ENCODE measurements at regions not wholly inside any gene's neighbourhood (a gene's known extent, or its start where the extent isn't known, plus 50 kb on each side); places are given as distances from the start of the nearest gene placed in this dataset.
A peak's percentile ranks its signal among the peaks of the same experiment; 100 is the strongest.

DNA sequence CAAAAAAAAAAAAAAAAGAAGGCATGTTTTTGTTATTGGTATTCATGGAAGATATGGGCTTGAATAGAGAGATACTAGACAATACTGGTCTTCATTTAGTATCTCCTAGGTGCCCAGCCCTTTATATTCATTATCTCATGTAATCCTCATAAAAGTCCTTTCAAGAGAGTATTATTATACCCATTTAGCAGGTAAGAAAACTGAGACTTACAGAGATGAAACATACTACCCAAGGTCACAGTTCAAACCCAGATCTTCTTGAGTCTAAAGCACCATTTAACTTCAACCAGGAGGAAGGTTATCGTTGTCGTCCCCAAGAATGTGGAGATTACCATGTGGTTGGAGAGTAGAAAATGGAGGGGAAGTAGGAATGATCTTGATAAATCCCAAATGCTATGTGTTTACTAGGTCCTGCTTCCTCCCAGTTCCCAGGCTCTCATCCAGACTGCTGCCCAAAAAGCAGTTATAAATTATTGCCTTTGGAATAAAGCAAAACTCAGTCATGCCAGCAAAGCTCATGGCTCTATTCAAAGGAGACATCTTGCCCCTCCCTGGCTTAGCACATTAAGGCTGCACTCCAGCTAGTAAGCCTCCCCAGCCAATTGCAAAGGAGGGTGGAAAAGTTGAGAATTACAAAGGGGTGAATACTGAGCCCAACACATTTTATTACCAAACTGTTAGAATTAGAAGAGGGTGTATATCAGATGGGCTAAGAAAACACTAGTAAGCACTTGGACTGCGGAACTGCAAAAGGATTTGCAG is 163.9 kb downstream of the PIK3R1 start:
- TF ChIP-seq, protein P1, sequence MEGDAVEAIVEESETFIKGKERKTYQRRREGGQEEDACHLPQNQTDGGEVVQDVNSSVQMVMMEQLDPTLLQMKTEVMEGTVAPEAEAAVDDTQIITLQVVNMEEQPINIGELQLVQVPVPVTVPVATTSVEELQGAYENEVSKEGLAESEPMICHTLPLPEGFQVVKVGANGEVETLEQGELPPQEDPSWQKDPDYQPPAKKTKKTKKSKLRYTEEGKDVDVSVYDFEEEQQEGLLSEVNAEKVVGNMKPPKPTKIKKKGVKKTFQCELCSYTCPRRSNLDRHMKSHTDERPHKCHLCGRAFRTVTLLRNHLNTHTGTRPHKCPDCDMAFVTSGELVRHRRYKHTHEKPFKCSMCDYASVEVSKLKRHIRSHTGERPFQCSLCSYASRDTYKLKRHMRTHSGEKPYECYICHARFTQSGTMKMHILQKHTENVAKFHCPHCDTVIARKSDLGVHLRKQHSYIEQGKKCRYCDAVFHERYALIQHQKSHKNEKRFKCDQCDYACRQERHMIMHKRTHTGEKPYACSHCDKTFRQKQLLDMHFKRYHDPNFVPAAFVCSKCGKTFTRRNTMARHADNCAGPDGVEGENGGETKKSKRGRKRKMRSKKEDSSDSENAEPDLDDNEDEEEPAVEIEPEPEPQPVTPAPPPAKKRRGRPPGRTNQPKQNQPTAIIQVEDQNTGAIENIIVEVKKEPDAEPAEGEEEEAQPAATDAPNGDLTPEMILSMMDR (IDR thresholded peaks at IDR 0.05; ENCODE audit: insufficient read depth, low read length, severe bottlenecking): no peak
- no peak for DNase-seq (ENCODE audit: low read depth)
- Histone ChIP-seq H3K4me3 (ENCODE audit: low read depth, low read length) (no peak overlapping the region), H3K36me3 (ENCODE audit: control insufficient read depth, insufficient read depth, low read length) (no peaks in the 10 kb centered on the region), H3K27me3 (ENCODE audit: control insufficient read depth, insufficient read depth, low read length) (no peaks in the 10 kb centered on the region)
- FAIRE-seq: no peak

DNA sequence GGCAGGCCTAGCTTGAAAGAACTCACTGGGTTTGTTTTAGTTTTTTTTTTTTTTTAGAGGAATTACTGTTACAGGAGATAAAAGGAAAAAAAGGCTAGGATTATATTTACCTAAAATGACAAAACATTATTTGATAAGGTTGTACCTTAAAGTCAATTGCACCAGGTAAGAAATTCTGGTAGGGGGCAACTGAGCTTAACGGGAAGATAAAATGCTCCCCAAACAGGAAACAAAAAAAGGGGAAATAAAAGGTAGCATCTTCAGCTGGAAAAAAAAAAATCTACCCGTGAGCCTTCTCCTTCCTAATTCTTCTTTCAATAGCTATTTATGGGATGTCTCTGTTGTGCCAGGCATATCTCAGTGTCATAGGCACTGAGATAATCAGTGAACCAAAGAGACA is 164.5 kb downstream of the PIK3R1 start:
- DNase-seq (ENCODE audit: low read depth) (no peak), FAIRE-seq (no peak)
- H3K4me3 ChIP-seq (ENCODE audit: low read depth, low read length): no peak overlapping the region
- no peaks in the 10 kb centered on the region for H3K36me3 ChIP-seq (ENCODE audit: control insufficient read depth, insufficient read depth, low read length)
- no peaks in the 10 kb centered on the region for H3K27me3 ChIP-seq (ENCODE audit: control insufficient read depth, insufficient read depth, low read length)
- TF ChIP-seq, protein P1 (IDR thresholded peaks at IDR 0.05; ENCODE audit: insufficient read depth, low read length, severe bottlenecking): no peak

DNA sequence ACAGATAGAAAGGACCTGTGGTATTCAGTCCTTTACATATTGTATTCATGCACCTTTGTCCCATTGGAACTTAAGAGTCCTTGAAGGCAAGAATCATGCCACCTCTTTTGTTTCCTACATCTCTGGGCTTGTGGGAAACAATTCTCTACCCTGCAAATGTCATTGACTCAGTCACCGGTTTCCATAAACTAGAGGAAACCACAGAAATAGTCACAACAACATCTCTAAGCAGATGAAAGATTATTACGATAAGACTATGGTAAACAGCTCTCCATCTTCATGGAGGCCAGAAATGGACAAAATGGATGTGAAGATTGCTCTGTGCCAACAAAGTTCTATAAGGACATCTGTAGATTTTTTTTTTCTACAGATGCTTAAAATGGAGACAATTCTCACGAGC is 165.5 kb downstream of the PIK3R1 start:
- H3K4me3 ChIP-seq (ENCODE audit: low read depth, low read length): no peak overlapping the region
- no peak for FAIRE-seq
- H3K27me3 ChIP-seq (ENCODE audit: control insufficient read depth, insufficient read depth, low read length): no peaks in the 10 kb centered on the region
- DNase-seq (ENCODE audit: low read depth): no peak
- TF ChIP-seq, protein P1 (IDR thresholded peaks at IDR 0.05; ENCODE audit: insufficient read depth, low read length, severe bottlenecking): no peak
- no peaks in the 10 kb centered on the region for H3K36me3 ChIP-seq (ENCODE audit: control insufficient read depth, insufficient read depth, low read length)

DNA sequence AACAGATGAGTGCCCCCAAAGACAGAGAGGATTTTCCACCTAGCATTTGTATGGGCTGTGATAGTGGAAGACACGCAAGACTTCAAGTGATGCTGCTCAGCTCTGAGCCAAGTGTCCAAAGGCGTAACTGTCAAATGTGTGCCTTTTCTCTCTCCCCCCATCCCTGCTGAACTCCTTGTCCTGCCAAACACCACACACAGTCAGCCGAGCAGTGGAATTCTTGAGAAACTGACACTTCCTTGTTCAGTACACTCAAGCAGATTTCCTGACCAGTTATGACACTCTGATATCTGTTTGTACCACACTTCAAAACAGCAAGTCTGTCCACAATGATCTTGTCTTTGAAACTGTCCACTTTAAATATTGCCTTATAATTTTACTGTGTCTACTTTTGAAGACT is 166.4 kb downstream of the PIK3R1 start:
- no peak overlapping the region for H3K4me3 ChIP-seq (ENCODE audit: low read depth, low read length)
- DNase-seq (ENCODE audit: low read depth): no peak
- TF ChIP-seq, protein P1 (IDR thresholded peaks at IDR 0.05; ENCODE audit: insufficient read depth, low read length, severe bottlenecking): no peak
- H3K36me3 ChIP-seq (ENCODE audit: control insufficient read depth, insufficient read depth, low read length): no peaks in the 10 kb centered on the region
- FAIRE-seq: peak; percentile 75
- H3K27me3 ChIP-seq (ENCODE audit: control insufficient read depth, insufficient read depth, low read length): no peaks in the 10 kb centered on the region

DNA sequence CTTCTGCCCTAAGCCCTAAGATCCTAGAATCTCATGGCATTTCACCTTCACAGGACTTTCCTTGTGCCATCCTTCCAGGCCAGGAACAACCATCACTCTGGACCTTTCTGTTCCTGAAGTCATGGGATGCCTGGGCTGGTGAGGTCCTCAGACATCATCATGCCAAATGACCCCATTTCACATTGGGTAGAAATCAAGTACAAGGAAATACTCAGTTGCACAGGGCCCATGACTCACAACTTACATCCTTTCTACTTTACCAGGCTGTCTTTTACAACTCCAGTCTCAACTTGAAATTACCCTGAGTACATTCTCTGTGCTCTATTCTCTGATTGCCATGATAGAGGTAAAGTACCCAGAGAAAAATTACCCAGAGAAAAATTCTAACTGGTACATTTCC is 167.1 kb downstream of the PIK3R1 start:
- DNase-seq (ENCODE audit: low read depth) (peak; percentile 74), FAIRE-seq (no peak)
- TF ChIP-seq, protein P1 (IDR thresholded peaks at IDR 0.05; ENCODE audit: insufficient read depth, low read length, severe bottlenecking): no peak
- Histone ChIP-seq H3K36me3 (ENCODE audit: control insufficient read depth, insufficient read depth, low read length) (no peaks in the 10 kb centered on the region), H3K4me3 (ENCODE audit: low read depth, low read length) (no peak overlapping the region), H3K27me3 (ENCODE audit: control insufficient read depth, insufficient read depth, low read length) (no peaks in the 10 kb centered on the region)

DNA sequence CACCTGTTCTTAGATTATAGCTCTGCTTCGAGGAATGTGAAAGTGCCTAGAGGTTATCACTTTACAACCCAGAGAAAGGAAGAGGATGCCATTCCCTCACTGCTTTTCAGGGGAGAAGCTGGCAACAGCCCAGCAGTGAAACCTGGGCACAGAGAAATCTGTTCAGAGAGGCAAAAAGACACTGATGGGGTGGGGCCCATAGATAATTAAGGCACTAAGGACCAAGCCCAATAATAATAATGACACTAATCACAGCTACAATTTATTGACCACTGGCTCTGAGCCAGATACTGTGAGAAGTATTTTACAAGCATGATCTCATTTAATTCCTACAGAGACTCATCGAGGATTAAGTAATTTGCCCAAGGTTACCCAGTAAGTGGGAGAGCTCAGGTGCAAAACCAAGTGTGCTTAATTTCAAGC is 168.3 kb downstream of the PIK3R1 start:
- no peaks in the 10 kb centered on the region for H3K36me3 ChIP-seq (ENCODE audit: control insufficient read depth, insufficient read depth, low read length)
- DNase-seq (ENCODE audit: low read depth) (peak; percentile 46), FAIRE-seq (no peak)
- TF ChIP-seq, protein P1 (IDR thresholded peaks at IDR 0.05; ENCODE audit: insufficient read depth, low read length, severe bottlenecking): no peak
- no peak overlapping the region for H3K4me3 ChIP-seq (ENCODE audit: low read depth, low read length)
- H3K27me3 ChIP-seq (ENCODE audit: control insufficient read depth, insufficient read depth, low read length): no peaks in the 10 kb centered on the region

All from bronchial epithelial cell (primary cell).